SU-DHL-6 (cell line): ENCODE measurements at regions not wholly inside any gene's neighbourhood (a gene's known extent, or its start where the extent isn't known, plus 50 kb on each side); places are given as distances from the start of the nearest gene placed in this dataset.

Experiments used
- CTCF ChIP-seq: fragments of 200-600 bp; sonication (generic); IDR thresholded peaks from one replicate; pipeline ENCODE4 v1.5.1; 2017; ENCODE audit warnings: antibody characterized with exemption, mild to moderate bottlenecking, low read length, moderate library complexity; ENCODE audit not compliant: insufficient read depth, poor library complexity, severe bottlenecking
- EZH2phosphoT487 ChIP-seq: fragments of 200-600 bp; sonication (generic), shearing (Covaris generic); conservative IDR thresholded peaks from 2 replicates; pipeline ENCODE4 v1.6.1; 2018; ENCODE audit warnings: mild to moderate bottlenecking, antibody characterized with exemption, low read length, moderate library complexity, mixed read lengths

- TF ChIP-seq CTCF (no peak), EZH2phosphoT487 (no peak)
Observed at GRCh38 chr5:18850216-18850615, 1137.8 kb downstream of the CDH18 start.
